Caco-2 (cell line): ENCODE measurements at regions not wholly inside any gene's neighbourhood (a gene's known extent, or its start where the extent isn't known, plus 50 kb on each side); places are given as distances from the start of the nearest gene placed in this dataset.
"Not testable (repeated sequence)": the region's sequence is repeated elsewhere in the genome, so short reads cannot be mapped to it uniquely, and the experiment has no call there.

Experiments
- BruUV-seq: library from RNA; stranded (reverse); fragments of 400-500 nt; replicated peaks from 2 replicates; lab custom pipeline; 2021; lab: Mats Ljungman, UMichigan
- CTCF ChIA-PET: fragments of 300-600 bp; sonication (Branson Sonifier 250); formaldehyde crosslinking; loops from one replicate; lab custom pipeline; 2022; ENCODE audit warnings: antibody characterized with exemption; lab: Charles Lee
- POLR2A ChIA-PET: fragments of 300-600 bp; sonication (Branson Sonifier 250); formaldehyde crosslinking; loops from one replicate; lab custom pipeline; 2022; ENCODE audit warnings: antibody characterized with exemption; lab: Charles Lee
- DNase-seq, 2 experiments: peaks; one replicate each; pipeline versions ENCODE4 v3.0.0 to v3.0.0-alpha.2; 2020 to 2022
- H3K27me3 ChIP-seq: replicated peaks from 2 replicates; pipeline ENCODE4 v1.6.0; 2011; ENCODE audit warnings: low read length; ENCODE audit not compliant: control insufficient read depth, insufficient read depth
- H3K36me3 ChIP-seq: 2 replicates; pipeline ENCODE4 v1.5.1; 2011; ENCODE audit warnings: low read length; ENCODE audit not compliant: control insufficient read depth, insufficient read depth
- H3K4me1 ChIP-seq: fragments of 250-450 bp; sonication (Bioruptor Pico); 2 replicates; pipeline ENCODE4 v1.5.1; 2020; ENCODE audit warnings: mild to moderate bottlenecking
- H3K4me3 ChIP-seq: 2 replicates; pipeline ENCODE4 v1.5.1; 2011; ENCODE audit warnings: low read depth, mild to moderate bottlenecking, control low read depth, low read length
- H3K9me3 ChIP-seq: fragments of 250-450 bp; sonication (Bioruptor Pico); 2 replicates; pipeline ENCODE4 v1.5.1; 2020; ENCODE audit warnings: mild to moderate bottlenecking, moderate library complexity
- H3K27ac Mint-ChIP-seq: one replicate; pipeline ENCODE4 v1.8.0; 2022; ENCODE audit warnings: mixed read lengths; ENCODE audit not compliant: unreplicated experiment
- H3K27me3 Mint-ChIP-seq: one replicate; pipeline ENCODE4 v1.8.0; 2022; ENCODE audit warnings: mixed read lengths; ENCODE audit not compliant: insufficient read depth, unreplicated experiment
- H3K36me3 Mint-ChIP-seq: one replicate; pipeline ENCODE4 v1.8.0; 2022; ENCODE audit warnings: mild to moderate bottlenecking, mixed read lengths; ENCODE audit not compliant: insufficient read depth, unreplicated experiment
- H3K4me1 Mint-ChIP-seq: one replicate; pipeline ENCODE4 v1.8.0; 2022; ENCODE audit warnings: low read depth, mixed read lengths; ENCODE audit not compliant: unreplicated experiment
- H3K4me3 Mint-ChIP-seq: one replicate; pipeline ENCODE4 v1.8.0; 2022; ENCODE audit warnings: mild to moderate bottlenecking, moderate library complexity, mixed read lengths; ENCODE audit not compliant: unreplicated experiment
- H3K9me3 Mint-ChIP-seq: one replicate; pipeline ENCODE4 v1.8.0; 2022; ENCODE audit warnings: mixed read lengths; ENCODE audit not compliant: unreplicated experiment
- CTCF ChIP-seq, 2 experiments: fragments of 200-600 bp in 1 of 2; IDR thresholded peaks; 1 replicate in 1 of 2; 2 replicates in 1 of 2; pipeline versions ENCODE4 v1.5.1 to v1.8.0; 2011 to 2022; ENCODE audit warnings: antibody characterized with exemption in 1 of 2, control low read depth in 1 of 2, inconsistent platforms in 1 of 2, low read depth in 1 of 2, low read length in 1 of 2, mild to moderate bottlenecking in 1 of 2, moderate library complexity in 1 of 2; ENCODE audit not compliant: insufficient read depth in 1 of 2, severe bottlenecking in 1 of 2, unreplicated experiment in 1 of 2
- intact Hi-C: fragments of 100-400 bp; cut with micrococcal nuclease; formaldehyde crosslinking; loops from one replicate; pipeline ENCODE4 v1.10.0; 2022; ENCODE audit not compliant: unreplicated experiment

DNA sequence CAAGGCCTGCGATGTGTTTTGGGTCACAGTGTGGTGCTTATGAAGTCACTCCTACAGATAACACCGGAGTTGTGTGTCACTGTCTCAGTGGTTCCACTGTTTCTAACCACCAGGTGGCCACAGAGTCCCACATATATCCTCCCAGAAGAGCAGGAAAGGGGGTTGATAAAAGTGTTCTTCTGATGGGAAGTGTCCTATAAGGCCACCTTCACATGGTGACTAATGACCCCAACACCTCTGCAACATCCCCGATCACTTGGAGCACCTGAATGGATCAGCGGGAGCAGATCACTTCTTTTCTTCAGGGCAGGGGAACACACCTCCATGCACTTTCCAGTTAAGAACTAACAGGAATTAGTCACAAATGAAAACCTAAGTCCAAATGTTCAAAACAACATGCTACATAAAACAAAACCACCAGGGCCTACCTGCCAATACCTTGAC lies 111.5 kb downstream of the PPIAL4G start:
- CTCF ChIA-PET, H3K4me3 ChIP-seq, H3K36me3 Mint-ChIP-seq, H3K27me3 ChIP-seq, H3K9me3 Mint-ChIP-seq, H3K27me3 Mint-ChIP-seq, H3K36me3 ChIP-seq, H3K4me1 ChIP-seq, H3K27ac Mint-ChIP-seq, intact Hi-C loops, H3K4me3 Mint-ChIP-seq, H3K4me1 Mint-ChIP-seq, H3K9me3 ChIP-seq, BruUV-seq: not testable (repeated sequence)
- peak; percentile 72 to 73 for DNase-seq
- POLR2A ChIA-PET = interaction anchor here (0.9 to 1.0 kb wide), 2 partner anchors 37 to 151 kb away, joined by 3 read pairs; no protein-coding TSS in a partner anchor
- peak; percentile 65 to 82 for TF ChIP-seq CTCF (IDR thresholded peaks at IDR 0.05; ENCODE audit: insufficient read depth in 1 of 2, low read depth in 1 of 2, low read length in 1 of 2, severe bottlenecking in 1 of 2, unreplicated experiment in 1 of 2)

GRCh38 chr1:148370661-148371060 lies 112.4 kb downstream of the PPIAL4G start:
- DNase-seq, H3K27me3 ChIP-seq, H3K4me3 Mint-ChIP-seq, H3K9me3 ChIP-seq, H3K27ac Mint-ChIP-seq, H3K36me3 Mint-ChIP-seq, H3K4me1 ChIP-seq, H3K36me3 ChIP-seq, BruUV-seq, CTCF ChIA-PET, H3K4me1 Mint-ChIP-seq, H3K4me3 ChIP-seq, intact Hi-C loops, POLR2A ChIA-PET, H3K9me3 Mint-ChIP-seq, H3K27me3 Mint-ChIP-seq: not testable (repeated sequence)

- Histone ChIP-seq H3K36me3 (no peaks in the 10 kb centered on the region), H3K9me3 (no peaks in the 10 kb centered on the region), H3K27me3 (no peaks in the 10 kb centered on the region), H3K4me1 (no peaks in the 10 kb centered on the region), H3K4me3 (no peak overlapping the region)
- ChIA-PET POLR2A (no interaction called here), CTCF (no interaction called here)
- no peak overlapping the region for H3K4me3 Mint-ChIP-seq
- H3K36me3 Mint-ChIP-seq = no peaks in the 10 kb centered on the region
- no peaks in the 10 kb centered on the region for H3K9me3 Mint-ChIP-seq
- no peak overlapping the region for H3K27ac Mint-ChIP-seq
- H3K27me3 Mint-ChIP-seq = no peaks in the 10 kb centered on the region
- H3K4me1 Mint-ChIP-seq = no peaks in the 10 kb centered on the region
- no peak for DNase-seq
- intact Hi-C loops = no loop called here
- TF ChIP-seq CTCF (IDR thresholded peaks at IDR 0.05; ENCODE audit: insufficient read depth in 1 of 2, low read depth in 1 of 2, low read length in 1 of 2, severe bottlenecking in 1 of 2, unreplicated experiment in 1 of 2) = no peak
- no TSS peak for BruUV-seq
Observed at GRCh38 chr1:148367596-148367995, 115.5 kb downstream of the PPIAL4G start.

- H3K4me3 Mint-ChIP-seq, H3K4me1 Mint-ChIP-seq, H3K36me3 ChIP-seq, H3K9me3 ChIP-seq, H3K27ac Mint-ChIP-seq, POLR2A ChIA-PET, H3K4me3 ChIP-seq, CTCF ChIA-PET, intact Hi-C loops, H3K27me3 ChIP-seq, DNase-seq, BruUV-seq, H3K4me1 ChIP-seq, H3K36me3 Mint-ChIP-seq, H3K9me3 Mint-ChIP-seq, H3K27me3 Mint-ChIP-seq: not testable (repeated sequence)
Observed at GRCh38 chr1:148366136-148366753, 116.9 kb downstream of the PPIAL4G start.

DNA sequence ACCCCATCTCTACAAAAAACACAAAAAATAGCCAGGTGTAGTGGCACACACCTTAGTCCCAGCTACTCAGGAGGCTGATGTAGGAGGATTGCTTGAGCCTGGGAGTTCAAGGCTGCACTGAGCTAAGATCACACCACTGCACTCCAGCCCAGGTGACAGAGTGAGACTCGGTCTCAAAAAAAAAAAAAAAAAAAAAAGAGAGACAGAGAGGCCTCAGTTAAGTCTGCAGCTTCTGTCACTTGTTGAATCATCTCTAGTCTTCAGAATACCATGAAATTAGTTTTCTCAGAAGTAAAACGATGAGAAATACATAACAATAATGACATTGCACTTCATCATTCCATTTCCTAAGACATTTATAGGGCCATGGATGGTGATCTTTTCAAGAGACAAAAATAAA lies 118.0 kb downstream of the PPIAL4G start:
- CTCF ChIA-PET, H3K4me3 Mint-ChIP-seq, H3K36me3 Mint-ChIP-seq, DNase-seq, H3K9me3 ChIP-seq, H3K4me1 ChIP-seq, H3K4me1 Mint-ChIP-seq, H3K9me3 Mint-ChIP-seq, H3K4me3 ChIP-seq, H3K27ac Mint-ChIP-seq, H3K36me3 ChIP-seq, H3K27me3 Mint-ChIP-seq, BruUV-seq, POLR2A ChIA-PET, H3K27me3 ChIP-seq: not testable (repeated sequence)
- intact Hi-C loops = loop anchor here (2.0 kb wide), 1 partner anchor 20 kb away; no protein-coding TSS in a partner anchor

DNA sequence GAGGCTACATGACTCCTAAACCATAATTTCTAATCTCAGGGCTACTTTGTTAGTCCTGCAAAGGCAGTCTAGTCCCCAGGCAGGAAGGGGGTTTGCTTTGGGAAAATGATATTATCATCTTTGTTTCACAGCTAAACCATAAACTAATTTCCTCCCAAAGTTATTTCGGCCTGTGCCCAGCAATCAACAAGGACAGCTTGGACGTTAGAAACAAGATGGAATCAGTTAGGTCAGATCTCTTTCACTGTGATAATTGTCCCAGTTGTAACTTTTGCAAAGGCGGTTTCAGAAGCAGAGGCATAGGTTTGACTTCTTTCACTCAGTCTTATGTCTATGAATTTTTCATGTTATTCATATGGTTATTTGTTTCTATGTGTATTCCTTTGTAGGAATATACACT lies 119.1 kb downstream of the PPIAL4G start:
- H3K27ac Mint-ChIP-seq, H3K27me3 ChIP-seq, H3K4me1 Mint-ChIP-seq, H3K4me1 ChIP-seq, POLR2A ChIA-PET, H3K4me3 Mint-ChIP-seq, BruUV-seq, H3K27me3 Mint-ChIP-seq, CTCF ChIA-PET, H3K9me3 Mint-ChIP-seq, H3K4me3 ChIP-seq, H3K36me3 ChIP-seq, H3K36me3 Mint-ChIP-seq, DNase-seq, H3K9me3 ChIP-seq: not testable (repeated sequence)
- intact Hi-C loops = loop anchor here (2.0 kb wide), 1 partner anchor 19 kb away; no protein-coding TSS in a partner anchor
